ENCODE measurements at regions not wholly inside any gene's neighbourhood (a gene's known extent, or its start where the extent isn't known, plus 50 kb on each side); places are given as distances from the start of the nearest gene placed in this dataset.
A peak's percentile ranks its signal among the peaks of the same experiment; 100 is the strongest.

- peak; percentile 14 to 63 for DNase-seq (ENCODE audit: low read depth in 2 of 2)
- TF ChIP-seq CTCF (IDR thresholded peaks at IDR 0.05; ENCODE audit: low read depth, low read length) = no peak
- no peak overlapping the region for H3K4me3 ChIP-seq (replicated peaks in 1 of 2; ENCODE audit: low read depth in 2 of 2, low read length in 2 of 2)
Observed at GRCh38 chr4:177016541-177017141, 223.9 kb upstream of the VEGFC start.

DNA sequence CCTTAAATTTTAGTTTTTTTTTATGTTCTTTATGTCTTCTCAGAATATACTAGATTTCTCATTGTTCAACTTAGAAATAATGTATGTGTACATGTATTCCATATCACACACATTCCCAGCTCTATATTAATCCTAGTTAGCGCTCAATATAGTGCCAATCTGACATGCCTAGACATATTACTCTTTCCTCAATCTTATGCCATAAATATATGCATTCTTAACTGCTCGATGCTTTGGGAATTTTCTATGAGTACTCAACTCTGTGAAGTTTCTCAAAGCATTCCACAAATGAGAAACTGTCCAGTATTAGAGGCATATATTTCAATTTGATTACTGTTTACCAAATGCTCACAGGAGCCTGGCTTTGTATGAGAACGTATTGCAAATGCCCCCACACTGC, 231.2 kb upstream of the VEGFC start:
- no peak overlapping the region for H3K4me3 ChIP-seq (replicated peaks in 1 of 2; ENCODE audit: low read depth in 2 of 2, low read length in 2 of 2)
- TF ChIP-seq CTCF (IDR thresholded peaks at IDR 0.05; ENCODE audit: low read depth, low read length) = no peak
- no peak for DNase-seq (ENCODE audit: low read depth in 2 of 2)

DNA sequence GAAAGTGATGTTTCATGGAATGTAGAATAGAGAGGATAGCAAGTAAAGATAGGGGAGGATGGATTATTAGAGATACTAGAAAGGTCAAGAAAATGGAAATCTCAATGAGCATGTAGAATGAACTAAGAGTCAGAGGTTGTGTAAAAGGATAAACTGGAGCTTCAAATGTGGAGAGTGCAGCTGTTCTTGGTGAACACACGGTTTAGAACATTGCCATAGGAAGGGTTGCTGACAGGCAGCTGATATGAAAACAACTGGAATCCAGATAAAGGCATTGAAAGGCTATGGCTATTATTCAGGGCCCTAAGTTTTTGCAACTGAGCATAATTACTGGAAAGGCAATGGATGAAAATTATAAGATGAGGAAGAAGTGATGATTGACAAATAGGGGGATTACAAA, 239.6 kb upstream of the VEGFC start:
- peak in 1 of 2 donors; percentile 32 for DNase-seq (ENCODE audit: low read depth in 2 of 2)
- H3K4me3 ChIP-seq (replicated peaks in 1 of 2; ENCODE audit: low read depth in 2 of 2, low read length in 2 of 2) = no peak overlapping the region
- TF ChIP-seq CTCF (IDR thresholded peaks at IDR 0.05; ENCODE audit: low read depth, low read length) = no peak

- no peak overlapping the region for H3K4me3 ChIP-seq (replicated peaks in 1 of 2; ENCODE audit: low read depth in 2 of 2, low read length in 2 of 2)
- TF ChIP-seq CTCF (IDR thresholded peaks at IDR 0.05; ENCODE audit: low read depth, low read length) = no peak
- DNase-seq (ENCODE audit: low read depth in 2 of 2) = no peak
Observed at GRCh38 chr4:177033135-177033534, 240.4 kb upstream of the VEGFC start.

- no peak for DNase-seq (ENCODE audit: low read depth in 2 of 2)
- H3K4me3 ChIP-seq (replicated peaks in 1 of 2; ENCODE audit: low read depth in 2 of 2, low read length in 2 of 2) = no peak overlapping the region
- no peak for TF ChIP-seq CTCF (IDR thresholded peaks at IDR 0.05; ENCODE audit: low read depth, low read length)
Observed at GRCh38 chr4:177033632-177034031, 240.9 kb upstream of the VEGFC start.

- peak in 1 of 2 donors; percentile 57 for DNase-seq (ENCODE audit: low read depth in 2 of 2)
- H3K4me3 ChIP-seq (replicated peaks in 1 of 2; ENCODE audit: low read depth in 2 of 2, low read length in 2 of 2) = no peak overlapping the region
Observed at GRCh38 chr4:177041356-177041755, 248.6 kb upstream of the VEGFC start.

More at GRCh38 chr4:177041356-177041755, 248.6 kb upstream of the VEGFC start:
- no peak for TF ChIP-seq CTCF (IDR thresholded peaks at IDR 0.05; ENCODE audit: low read depth, low read length)
